HG02759 (cell line): ENCODE measurements at regions not wholly inside any gene's neighbourhood (a gene's known extent, or its start where the extent isn't known, plus 50 kb on each side); places are given as distances from the start of the nearest gene placed in this dataset.

Source experiments
- ATAC-seq: cut with Tn5 transposase; IDR thresholded peaks from one replicate; pipeline ENCODE4 v1.9.1; 2021; ENCODE audit warnings: mild to moderate bottlenecking, moderate library complexity; ENCODE audit not compliant: unreplicated experiment

DNA sequence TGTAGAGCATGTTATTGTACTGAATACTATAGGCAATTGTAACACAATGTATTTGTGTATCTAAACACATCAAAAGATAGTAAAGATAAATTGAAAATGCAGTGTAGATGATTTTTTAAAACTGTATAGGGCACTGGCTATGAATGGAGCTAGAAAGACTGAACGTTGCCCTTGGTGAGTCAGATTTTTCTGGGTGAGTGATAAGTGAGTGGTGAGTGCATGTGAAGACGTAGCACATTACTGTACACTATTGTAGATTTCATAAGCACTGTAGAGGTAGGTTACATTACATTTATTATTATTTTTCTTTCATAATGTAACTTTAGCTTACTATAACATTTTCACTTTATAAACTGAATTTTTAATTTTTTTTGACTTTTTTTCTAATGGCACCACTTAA, 1491.6 kb downstream of the TECRL start:
- no peak for ATAC-seq

DNA sequence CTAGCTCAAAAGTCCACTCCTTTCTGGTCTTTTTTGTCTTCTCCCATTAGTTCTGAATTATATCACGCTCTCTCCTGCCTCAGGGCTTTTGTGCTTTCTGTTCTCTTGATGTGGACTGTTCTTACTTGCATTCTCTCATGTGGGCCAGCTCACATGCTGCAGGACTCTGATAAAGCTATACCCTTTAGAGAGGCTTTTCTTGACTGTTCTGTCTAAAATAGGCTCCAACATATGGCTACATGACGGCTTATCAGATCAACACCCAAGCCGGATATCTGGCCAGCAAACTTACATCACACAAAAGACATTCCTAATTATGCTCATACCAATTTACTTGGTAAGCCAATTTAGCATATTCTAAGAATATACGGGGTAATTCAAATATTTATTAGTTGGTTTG, 1494.5 kb downstream of the TECRL start:
- no peak for ATAC-seq

DNA sequence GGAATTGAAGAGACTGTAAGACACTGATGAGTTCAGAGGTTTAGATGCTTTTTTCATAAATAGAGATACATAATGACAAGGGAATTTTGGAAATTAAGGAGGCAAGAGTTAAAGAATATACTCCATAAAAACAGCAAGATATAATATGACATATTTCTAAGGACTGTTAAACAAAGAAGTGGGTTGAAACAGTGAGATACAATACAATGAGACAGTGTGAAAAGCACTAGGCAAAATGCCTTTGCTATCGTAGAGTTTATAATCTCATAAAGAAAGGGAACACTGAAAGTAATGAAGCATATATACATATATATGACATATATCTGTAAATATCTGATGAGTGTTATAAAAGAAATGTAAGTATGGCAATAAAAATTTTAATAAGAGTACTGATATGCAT, 1496.2 kb downstream of the TECRL start:
- no peak for ATAC-seq

DNA sequence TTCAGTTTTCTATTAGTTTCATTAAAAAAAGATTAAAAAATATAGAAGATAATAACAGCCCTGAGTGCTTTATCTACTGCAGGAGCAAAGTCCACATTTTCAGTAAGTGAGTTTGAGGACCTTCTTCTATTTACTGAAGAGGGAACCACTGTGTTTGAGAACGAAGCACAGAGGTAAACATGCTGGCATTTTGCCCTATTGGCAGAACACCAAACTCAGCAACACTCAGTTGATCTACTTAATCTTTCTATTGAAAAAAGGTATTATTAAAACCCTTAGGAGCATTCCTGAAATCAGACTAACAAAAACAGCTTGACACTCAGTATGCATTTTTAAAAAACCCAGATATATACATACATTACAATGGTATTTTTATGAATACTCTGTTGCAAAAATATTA, 1496.7 kb downstream of the TECRL start:
- no peak for ATAC-seq

DNA sequence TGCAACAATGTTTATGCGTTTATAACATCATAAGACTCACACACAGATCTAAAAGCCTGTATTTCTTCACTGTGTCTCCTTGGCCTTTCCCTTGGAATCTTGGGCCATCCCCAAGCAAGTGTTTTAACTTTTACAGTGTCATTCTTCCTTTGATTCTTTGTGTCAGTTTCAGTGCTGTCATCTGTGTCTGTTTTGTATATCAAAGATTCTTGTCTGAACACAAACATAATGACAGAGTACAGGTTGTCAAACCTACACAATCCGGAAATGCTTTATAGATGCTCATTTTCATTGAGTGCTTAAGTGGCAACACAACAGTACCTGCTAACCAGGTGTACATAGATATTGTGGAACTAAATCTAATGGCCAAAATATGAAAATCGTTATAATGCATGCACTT, 1500.0 kb downstream of the TECRL start:
- no peak for ATAC-seq

DNA sequence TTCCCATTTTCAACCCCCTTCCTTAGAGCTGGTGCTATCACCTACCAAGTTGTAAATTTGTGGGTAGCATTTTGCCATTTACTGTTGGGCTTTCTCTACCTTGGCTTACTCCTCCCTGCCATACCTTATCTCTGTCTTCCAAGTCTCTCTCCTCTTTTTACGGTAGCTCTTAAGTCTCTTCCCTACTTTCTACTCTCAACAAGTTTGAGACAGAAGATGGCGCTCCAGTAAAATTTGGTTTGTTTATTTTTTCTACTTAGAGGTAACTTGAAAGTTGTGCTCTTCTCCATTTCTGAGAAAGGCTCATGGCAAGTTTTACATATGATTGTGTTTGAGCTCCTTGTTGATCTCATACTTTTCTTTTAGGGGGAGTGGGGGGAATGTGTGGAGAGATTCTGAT, 1508.1 kb downstream of the TECRL start:
- no peak for ATAC-seq

DNA sequence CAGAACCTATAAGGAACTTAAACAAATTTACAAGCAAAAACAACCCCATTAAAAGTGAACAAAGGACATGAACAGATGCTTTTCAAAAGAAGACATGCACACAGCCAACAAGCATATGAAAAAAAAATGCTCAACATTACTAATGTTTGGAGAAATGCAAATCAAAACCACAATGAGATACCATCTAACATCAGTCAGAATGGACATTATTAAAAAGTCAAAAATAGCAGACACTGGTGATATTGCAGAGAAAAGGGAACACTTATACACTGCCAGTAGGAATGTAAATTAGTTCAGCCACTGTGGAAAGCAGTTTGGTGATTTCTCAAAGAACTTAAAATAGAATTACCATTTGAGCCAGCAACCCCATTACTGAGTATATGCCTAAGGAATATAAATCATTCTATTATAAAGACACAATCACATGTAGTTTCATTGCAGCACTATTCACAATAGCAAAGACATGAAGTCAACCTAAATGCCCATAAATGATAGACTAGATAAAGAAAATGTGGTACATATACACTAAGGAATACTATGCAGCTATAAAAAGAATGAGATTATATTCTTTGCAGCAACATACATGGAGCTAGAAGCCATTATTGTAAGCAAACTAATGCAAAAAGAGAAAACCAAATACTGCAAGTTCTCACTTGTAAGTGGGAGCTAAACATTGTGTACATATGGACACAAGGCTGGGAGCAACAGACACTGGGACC, 1509.4 kb downstream of the TECRL start:
- no peak for ATAC-seq

DNA sequence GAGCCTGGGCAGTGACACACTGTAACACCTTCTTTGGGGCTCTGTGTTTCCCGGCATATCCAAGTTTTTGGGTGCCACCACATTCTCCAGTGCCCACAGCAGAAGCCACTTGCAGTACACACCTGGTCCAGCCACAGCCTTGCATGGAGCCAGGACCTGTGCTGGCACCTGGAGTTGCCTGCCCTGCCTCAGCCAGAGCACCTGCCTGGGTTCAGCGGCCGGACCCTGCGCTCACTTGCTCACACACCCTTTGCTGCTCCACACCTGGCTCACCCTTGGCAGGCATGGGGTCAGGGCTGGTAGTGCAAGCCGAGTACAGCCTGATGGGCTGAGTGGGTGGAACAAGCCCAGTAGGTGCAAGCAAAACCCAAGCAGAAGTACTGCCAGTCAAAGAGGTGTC, 1511.1 kb downstream of the TECRL start:
- ATAC-seq: no peak

DNA sequence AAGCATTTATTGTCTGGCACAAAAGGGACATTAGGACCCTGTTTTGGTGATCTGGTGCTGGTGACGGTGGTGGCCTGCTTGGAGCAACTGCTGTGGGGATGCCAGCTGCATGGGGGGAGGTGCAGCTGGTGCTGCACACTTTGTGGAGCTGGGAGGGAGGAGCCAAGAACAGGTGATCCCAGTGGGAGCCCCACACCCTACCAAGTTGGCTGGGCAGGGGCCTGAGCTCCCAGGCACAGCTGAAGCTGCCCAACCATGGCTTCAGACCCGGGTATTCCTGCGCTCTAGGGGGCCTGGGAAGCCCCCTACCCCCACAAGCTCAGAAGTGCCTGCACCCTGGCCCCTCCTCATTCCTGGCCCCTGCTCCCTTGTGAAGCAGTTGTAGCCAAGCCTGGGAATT, 1512.5 kb downstream of the TECRL start:
- ATAC-seq: no peak

DNA sequence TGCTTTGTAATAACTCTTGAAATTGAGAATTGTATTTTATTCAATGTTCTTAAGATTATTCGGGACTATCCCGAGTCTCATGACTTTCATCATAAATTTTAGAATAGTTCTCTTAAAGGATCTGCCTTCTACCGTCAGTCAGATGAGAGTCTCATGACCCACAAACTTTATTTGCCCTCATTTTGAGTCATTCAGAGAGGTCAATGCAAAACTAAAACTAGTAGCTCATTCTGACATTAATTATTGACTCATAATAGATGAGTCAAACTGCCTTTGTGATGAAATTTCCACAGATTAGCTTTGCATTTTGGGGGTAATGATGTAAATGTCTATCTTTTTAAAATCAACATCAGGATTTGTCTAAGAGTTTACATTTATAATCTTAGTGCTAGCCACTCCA, 1527.3 kb downstream of the TECRL start:
- no peak for ATAC-seq

DNA sequence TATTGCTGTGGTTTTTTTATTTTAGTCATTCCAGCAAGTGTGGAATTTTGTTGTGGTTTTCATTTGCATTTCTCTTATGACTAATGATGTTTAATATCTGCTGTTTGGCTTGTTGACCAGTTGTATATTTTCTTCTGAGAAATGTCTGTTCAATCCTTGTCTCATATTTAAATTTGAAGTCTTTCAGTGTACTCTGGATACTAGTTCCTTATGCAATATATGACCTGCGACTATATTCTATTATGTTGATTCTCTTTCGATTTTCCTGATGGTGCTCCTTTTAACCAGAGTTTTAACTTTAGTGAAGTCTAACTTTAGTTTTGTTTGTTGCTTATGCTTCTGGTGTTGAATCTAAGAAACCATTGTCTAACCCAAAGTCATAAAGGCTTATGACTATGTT, 1528.0 kb downstream of the TECRL start:
- no peak for ATAC-seq

DNA sequence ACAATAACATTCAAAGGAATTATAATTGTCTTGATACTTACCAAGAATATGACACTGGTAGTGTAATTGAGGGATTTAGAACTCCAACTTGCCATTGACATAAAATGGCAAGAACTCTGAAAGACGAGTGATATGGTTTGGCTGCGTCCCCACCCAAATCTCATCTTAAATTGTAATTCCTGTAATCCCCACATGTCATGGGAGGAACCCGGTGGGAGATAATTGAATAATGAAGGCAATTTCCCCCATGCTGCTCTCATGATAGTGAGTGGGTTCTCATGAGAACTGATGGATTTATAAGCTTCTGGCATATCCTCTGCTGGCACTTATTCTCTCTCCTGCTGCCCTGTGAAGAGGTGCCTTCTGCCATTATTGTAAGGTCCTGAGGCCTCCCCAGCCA, 1536.4 kb downstream of the TECRL start:
- no peak for ATAC-seq

DNA sequence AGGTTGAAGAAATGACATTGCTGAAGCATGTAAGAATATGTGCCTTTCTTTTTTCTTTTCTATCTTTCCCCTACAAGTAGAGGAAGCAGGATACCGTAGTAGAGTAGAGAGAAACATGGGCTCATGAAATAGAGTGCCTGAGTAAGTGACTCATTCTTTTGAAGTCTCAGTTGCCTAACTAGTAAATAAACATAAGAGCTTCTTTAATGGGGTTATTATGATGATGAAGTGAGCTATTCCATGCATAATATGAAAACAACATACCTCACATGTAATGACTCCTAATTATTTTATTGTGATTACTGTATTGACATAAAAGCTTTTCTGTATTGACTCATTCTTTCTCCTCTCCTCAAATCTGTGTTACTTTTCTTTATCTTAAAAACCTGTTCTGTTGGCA, 1538.2 kb downstream of the TECRL start:
- ATAC-seq: no peak

DNA sequence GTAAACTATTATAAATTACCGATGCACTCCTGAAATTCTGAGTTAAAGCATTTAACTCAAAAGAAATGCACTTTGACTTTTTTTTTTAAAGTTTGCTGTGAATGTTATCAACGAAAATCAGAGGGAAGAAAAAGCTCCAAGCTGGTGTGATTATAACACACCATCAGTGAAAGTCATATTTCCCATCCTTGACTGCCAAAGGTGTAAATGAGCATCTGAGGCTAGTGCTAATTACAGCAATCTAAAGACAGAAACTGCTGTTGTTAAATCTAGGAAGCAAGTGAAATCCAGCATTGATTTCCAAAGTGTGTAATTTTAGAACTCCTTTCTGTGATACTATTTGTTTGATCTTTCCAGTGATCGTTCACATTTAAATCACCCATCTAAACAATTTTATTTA, 1538.8 kb downstream of the TECRL start:
- no peak for ATAC-seq

DNA sequence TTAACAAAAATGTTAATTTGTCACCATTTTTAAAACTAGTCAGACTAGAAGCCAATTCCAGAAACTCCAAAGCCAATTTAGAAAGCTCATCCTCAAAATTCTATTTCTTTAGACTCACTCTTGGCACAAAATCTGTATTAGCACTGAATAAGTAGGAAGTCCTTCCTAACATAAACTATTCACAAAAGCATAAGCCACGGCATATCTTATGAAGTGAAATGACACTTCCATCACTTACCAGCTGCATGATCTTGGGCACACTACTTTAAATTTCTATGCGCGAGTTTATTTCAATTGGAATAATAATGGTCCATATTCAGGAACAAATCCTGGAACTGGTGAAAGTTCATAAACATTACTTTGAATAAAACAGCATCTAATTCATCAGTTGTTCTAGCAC, 1544.0 kb downstream of the TECRL start:
- ATAC-seq: no peak

DNA sequence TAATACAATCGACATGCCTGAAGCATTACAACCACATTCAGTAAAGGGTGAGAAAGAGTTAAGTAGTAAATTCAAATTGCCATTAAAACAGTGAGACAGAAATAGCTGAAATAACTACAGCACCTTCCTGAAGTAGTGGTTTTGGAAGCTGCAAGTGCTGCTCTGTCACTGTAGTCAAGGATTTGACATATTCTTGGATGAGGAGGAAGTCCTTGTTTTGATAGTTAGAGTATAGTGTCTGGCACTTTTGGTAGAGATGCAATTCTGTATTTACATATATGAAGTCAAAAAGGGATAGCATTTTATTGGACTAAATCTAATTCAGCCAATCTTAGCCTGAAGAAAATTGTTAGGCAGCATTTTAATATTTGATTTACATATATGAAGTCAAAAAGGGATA, 1559.6 kb downstream of the TECRL start:
- no peak for ATAC-seq

DNA sequence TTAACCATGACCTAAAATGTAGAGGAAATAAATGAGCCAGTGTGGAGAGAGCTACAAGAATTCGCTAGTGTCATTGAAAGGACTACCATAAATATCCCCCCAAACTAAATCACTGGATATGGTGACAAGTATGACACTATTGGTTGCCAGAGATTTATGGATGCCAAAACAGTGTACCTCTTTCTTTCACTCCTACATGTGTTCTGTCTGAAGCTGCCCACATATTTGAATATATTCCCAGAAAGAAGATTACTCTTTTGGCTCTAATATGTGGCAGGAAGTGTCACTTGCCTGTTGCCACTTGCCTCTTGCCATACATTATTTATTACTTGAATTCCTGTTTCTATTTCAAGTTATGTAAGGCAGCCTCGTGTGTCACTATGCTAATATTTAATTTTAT, 1573.6 kb downstream of the TECRL start:
- no peak for ATAC-seq

DNA sequence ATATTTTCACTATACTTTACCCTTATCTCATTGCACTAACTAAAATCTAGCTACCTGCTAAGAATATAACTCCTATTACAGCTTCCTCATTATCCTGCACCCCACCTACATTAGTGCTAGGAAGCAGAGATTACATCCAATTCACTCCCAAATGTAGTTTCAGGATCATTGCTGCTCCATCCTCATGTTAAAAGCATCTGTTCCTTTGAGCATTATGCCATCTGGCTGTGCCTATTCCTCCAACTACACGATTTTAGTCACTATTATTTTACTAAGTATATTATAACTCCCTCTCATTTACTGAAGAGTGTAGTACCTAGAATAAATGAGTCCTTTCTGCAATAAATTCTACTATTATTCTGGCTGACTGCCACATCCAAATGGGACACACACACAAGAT, 1586.9 kb downstream of the TECRL start:
- no peak for ATAC-seq

DNA sequence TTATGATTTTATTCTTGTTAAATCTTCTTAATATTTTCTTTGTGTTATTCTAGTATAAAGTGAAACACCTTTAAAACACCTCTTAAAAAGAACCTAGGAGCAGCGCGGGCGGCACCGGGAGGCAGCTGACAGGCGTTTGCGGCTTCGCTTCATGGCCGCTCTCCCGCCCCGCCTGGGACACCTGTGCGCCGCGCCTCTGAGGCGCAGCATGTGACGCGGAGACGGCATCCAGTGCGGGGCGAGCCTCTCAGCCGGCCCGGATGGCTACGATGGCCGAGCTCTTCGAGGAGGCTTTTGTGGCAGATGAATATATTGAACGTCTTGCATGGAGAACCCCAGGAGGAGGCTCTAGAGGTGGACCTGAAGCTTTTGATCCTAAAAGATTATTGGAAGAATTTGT, 1592.7 kb downstream of the TECRL start:
- ATAC-seq: no peak

DNA sequence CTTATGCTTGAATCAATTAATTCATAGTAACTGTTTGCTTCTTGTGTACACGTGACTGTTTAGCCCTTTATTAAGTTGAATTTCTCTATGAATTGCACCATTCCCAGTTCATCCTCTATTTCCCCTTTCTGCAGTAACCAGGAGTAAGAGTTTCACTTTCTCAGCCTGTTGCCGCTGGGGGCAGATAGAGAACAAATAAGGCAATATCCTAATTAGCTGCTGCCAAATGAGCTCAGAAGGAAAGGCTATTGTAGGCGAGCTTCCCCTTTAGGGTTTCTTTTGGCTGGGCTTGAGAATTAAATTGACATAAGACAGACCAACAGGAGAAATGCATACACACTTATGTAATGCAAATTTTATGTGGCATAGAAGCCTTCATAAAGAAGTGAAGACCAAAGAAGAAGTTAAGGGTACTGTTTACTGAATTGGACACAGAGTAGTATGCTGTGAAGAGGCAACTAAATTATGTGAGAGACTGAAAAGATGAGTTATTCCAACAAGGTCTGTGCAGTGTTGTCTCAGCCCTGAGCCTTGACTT, 1594.7 kb downstream of the TECRL start:
- ATAC-seq: no peak

DNA sequence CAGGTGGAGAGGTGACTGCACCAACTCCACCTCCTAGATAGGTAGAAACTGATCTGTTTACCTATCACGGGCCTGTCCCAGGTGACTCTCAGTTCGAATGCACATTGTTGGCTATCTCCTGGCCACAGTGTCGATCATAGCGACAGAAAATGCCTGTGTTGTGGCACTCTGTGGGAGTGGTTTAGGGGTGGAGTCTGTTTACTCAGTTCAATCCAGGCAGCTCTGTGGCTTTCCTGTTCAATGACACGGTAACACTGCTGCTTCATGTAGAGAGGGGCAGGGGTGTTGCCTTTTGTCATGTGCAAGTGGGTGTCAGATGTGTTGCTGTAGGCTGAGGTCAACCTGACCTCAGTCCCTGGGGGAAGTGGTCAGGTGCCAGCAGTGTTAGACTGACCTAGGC, 1602.4 kb downstream of the TECRL start:
- ATAC-seq: no peak

DNA sequence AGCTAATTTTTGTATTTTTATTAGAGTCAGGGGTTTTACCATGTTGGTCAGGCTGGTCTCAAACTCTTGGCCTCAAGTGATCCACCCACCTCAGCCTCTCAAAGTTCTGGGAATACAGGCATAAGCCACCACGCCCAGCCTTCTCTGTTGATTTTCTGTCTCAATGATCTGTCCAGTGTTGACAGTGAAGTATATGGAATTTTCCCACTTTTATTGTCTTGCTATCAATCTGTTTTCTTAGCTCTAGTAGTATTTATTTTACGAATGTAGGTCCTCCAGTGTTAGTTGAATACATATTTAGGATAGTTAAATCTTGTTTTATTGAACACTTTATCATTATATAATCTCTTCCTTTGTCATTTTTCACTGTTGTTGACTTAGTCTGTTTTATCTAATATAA, 1603.9 kb downstream of the ADGRL3 start:
- ATAC-seq: no peak

DNA sequence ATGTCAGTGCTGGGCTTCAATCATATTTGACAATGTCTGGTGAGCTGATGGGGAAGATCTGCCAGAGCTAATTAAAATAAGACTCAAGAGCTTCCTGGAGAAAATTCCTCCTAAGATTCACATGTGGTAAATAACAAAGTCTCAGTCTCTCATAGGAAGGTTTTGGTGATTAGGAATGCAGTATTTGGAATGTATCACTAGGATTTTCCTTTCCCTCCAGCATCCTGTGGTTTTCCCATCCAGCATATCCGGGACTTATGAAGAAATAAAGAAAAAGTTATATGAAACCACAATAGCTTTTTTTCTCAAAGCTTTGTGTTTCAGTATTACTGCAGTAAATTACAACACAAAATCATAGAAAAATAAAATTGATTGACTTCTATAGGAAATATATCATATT, 1597.1 kb downstream of the ADGRL3 start:
- no peak for ATAC-seq
